OCI-LY1 (cell line): ENCODE measurements at regions not wholly inside any gene's neighbourhood (a gene's known extent, or its start where the extent isn't known, plus 50 kb on each side); places are given as distances from the start of the nearest gene placed in this dataset.

Experiments used
- CTCF ChIP-seq: fragments of 200-600 bp; sonication (generic), shearing (Covaris generic); IDR thresholded peaks from 2 replicates; pipeline ENCODE4 v1.5.1; 2017; ENCODE audit warnings: mild to moderate bottlenecking, antibody characterized with exemption, low read length, moderate library complexity, mixed read lengths
- EZH2 ChIP-seq: fragments of 200-600 bp; sonication (generic), shearing (Covaris generic); IDR thresholded peaks from 2 replicates; pipeline ENCODE4 v1.8.0; 2017; ENCODE audit warnings: borderline replicate concordance, mixed run types, mild to moderate bottlenecking, antibody characterized with exemption, low read length, moderate library complexity, mixed read lengths

- no peak for TF ChIP-seq CTCF
- TF ChIP-seq EZH2: no peak
Measured at GRCh38 chr4:126937342-126937741, 695.4 kb upstream of the INTU start.
